ENCODE measurements at regions not wholly inside any gene's neighbourhood (a gene's known extent, or its start where the extent isn't known, plus 50 kb on each side); places are given as distances from the start of the nearest gene placed in this dataset.

- TF ChIP-seq CTCF (conservative IDR thresholded peaks at IDR 0.05) = no peak
- no peak for TF ChIP-seq ZFX (IDR thresholded peaks at IDR 0.05)
Observed at GRCh38 chr7:47658886-47659635, 77.2 kb upstream of the TNS3 start.

Measured in C4-2B (cell line).